Inferior parietal cortex (tissue), 1 donor: ENCODE measurements at regions not wholly inside any gene's neighbourhood (a gene's known extent, or its start where the extent isn't known, plus 50 kb on each side); places are given as distances from the start of the nearest gene placed in this dataset.

Experiments used
- DNase-seq: peaks from one replicate; pipeline ENCODE4 v3.0.0-alpha.2; 2016; ENCODE audit errors: extremely low spot score

DNA sequence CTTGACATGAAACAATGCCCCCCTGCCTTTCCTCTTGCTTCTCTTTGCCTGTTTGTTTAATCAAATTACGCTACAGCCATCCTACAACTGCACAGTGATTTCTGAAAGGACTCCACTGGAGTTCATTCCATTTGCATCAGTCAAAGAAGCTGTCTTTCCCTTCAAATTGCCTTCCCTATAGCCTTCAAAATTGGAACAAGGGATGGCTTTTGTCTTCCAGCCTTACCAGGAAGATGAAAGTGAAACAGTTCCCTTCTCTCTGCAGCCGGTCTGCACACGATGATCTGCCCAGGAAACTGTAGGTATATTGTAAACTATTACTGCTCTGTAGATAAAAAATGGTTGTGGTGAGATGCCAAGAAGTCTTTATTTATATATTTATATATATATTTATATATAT is 65.6 kb upstream of the ETS2 start:
- no peak for DNase-seq

DNA sequence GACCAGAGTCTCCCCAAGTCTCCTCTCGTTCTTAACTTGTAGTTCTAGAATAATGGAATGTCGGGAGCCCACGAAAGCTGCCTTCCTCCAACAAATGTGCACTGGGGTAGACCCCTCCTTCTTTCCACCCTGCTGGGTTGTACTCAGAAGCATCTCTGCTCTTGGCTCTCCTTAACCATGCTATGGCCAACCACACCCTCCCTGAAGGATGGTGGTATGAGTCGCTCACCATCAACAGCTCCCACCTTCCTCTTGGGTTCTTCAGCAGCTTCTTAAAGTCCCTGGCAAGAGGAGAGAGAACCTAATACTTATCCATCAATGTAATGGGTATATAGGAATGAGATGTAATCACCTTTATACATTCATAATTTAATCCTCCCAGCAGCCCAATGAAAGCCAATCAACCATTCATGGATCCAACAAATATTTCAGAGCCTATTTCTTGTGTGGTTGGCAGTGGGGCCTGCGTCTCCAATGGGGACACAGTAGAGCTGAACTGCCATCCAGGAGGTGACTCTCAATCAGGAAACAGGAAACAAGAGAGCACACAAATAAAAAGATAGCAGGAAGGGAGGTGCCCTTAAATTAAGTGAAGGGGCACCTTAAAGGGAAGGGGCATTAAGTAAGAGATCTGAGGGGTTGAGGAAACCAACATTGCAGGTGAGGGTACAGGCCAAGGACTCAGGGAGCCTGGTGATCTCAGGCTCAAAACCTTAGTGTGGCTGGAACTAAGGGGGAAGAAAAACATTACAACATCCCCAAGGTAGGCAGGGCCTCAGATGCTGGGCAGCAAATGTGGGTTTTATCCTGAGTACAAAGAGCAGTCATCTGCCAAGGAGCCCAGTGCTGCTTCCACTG is 64.4 kb upstream of the ETS2 start:
- no peak for DNase-seq

GRCh38 chr21:38741950-38742256 is 63.8 kb upstream of the ETS2 start:
- DNase-seq, result no peak

- DNase-seq, result no peak
Measured at GRCh38 chr21:38742580-38743260, 63.0 kb upstream of the ETS2 start.

DNA sequence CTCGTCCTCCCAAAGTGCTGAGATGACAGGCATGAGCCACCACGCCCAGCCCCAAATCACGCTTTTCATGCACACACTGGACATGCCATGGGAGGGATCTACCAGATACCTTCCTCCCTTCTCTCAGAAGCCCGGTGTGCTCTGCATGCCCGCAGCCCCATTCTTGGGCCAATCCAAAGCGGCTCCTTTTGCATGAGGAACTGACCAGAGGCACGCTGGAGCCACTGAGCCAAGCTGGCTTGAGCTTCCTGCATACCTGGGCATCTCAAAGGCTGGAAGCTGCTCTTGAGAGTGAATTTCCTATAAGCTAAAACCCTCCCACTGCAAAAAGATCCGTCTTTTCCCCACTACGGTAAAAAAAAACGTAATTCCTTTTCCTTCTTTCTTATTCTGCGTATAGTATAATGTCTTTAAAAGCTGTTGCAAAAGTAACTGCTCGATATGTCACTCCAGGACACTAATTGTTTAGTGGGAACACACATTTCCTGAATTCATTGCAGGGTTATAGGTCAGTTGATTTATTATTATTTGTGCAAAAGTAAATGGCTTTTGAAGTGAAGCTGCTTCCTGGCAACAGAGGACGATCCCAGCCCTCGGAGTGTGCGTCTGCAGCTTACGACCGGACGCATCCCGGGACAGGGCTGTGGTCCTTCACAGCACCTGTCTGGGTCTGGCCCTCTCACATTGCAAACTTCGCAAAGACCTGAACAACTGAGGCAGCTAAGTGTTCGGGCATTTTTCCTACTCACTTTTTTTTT is 61.8 kb upstream of the ETS2 start:
- no peak for DNase-seq

- DNase-seq, result no peak
Measured at GRCh38 chr21:38744861-38745260, 60.9 kb upstream of the ETS2 start.

DNA sequence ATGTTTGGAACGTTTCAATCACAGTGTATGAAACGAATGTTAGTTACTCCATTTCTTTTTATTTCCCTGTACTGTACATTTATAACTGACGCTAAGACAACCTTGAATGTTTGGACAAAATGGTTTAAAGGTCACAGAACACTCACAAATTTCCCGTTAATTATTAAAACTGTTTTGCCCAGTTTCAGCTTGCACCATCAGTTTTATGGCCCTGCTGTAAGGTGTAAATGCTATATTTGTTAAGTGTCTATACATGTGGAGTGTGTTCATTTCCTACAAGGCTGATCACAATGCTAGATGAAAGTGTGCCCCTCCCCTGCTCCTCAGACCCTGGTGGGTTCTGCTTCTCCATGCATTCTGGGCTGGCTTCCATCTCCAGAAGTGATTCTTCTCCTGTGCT is 57.9 kb upstream of the ETS2 start:
- DNase-seq, result no peak

DNA sequence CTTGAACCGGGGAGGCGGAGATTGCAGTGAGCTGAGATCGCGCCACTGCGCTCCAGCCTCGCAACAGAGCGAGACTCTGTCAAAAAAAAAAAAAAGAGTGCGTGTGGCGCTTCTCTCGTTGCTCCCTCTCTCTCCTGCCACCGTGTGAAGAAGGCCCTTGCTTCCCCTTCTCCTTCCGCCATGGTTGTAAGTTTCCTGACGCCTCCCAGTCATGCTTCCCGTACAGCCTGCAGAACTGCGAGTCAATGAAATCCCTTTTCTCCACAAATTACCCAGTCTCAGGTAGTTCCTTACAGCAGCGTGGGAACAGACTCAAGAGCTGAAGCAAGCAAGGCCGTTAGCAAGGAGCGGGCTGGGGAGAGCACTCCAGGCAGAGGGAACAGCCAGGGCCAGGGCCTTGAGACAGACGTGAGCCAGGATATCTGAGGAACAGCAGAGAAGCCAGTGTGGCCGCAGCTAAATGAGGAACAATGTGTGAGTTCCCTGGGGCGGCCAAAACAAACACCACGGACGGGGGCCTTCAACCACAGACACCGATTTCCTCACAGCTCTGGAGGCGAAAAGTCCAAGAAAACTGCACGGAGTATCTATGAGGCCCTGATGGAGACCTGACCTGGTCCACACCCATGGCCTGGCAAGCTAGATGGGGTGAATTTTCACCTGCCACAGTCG is 54.2 kb upstream of the ETS2 start:
- no peak for DNase-seq

DNA sequence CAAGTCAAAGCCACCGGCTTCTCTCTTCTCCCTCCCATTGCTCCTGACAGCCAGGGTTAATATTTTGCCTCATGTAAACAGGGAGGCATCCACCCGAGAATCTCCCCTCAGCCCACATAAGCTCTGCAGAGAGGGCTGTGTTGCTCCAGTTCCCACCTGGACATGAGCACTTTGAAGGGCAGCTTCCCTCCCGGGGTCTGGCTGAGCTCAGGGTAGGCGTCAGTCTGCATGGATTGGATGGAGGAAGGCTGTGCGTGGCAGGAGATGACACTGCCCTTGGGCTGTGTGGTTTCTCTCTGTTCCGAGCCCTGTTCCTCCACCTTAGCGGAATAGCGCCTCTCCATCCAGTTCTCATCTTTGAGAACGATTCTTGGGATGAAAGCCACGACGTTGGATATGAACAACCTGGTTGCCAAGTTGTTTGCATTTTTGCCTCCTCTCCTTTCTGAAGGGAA is 53.7 kb upstream of the ETS2 start:
- DNase-seq, result no peak

DNA sequence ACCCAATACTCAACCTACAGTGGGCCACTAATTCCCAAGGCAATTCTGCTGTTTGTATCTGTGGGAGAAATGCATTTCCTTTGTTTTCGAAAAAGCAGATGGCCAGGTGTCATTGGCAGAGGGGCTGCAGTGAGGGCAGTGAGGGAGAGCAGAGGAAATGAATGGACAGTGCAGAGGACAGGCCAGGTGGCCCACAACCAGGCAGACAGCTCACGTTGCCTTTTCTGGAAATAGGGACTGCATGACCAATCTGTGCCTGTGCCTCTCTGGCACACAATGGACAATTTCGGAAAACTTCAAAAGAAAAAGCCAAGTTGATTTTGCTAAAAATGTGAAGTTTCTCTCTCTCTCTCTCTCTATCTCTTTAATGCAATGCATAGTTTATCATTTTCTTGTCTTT is 52.6 kb upstream of the ETS2 start:
- no peak for DNase-seq

GRCh38 chr21:38753557-38753971 is 52.2 kb upstream of the ETS2 start:
- no peak for DNase-seq
